ENCODE measurements at regions not wholly inside any gene's neighbourhood (a gene's known extent, or its start where the extent isn't known, plus 50 kb on each side); places are given as distances from the start of the nearest gene placed in this dataset.

- no peak overlapping the region for H2AFZ ChIP-seq (ENCODE audit: low read depth, low read length)
- no peak for FAIRE-seq
- no peak overlapping the region for H3K4me3 ChIP-seq (ENCODE audit: insufficient read depth, low read depth, low read length)
- peaks cover 7% of the 10 kb centered on the region for H3K4me1 Mint-ChIP-seq (ENCODE audit: low read depth, unreplicated experiment)
- peaks cover 32% of the 10 kb centered on the region for H3K27me3 Mint-ChIP-seq (ENCODE audit: low read depth, unreplicated experiment)
- peaks cover 24% of the 10 kb centered on the region for H3K27me3 ChIP-seq (ENCODE audit: insufficient read depth, low read length)
- no peaks in the 10 kb centered on the region for H3K36me3 ChIP-seq (ENCODE audit: insufficient read depth, low read length)
- TF ChIP-seq CTCF (IDR thresholded peaks at IDR 0.05; ENCODE audit: insufficient read depth, low read depth, low read length): no peak
- no peak for TF ChIP-seq EZH2 (IDR thresholded peaks at IDR 0.05; ENCODE audit: insufficient read depth, low read length)
- no peaks in the 10 kb centered on the region for H4K20me1 ChIP-seq (ENCODE audit: insufficient read depth, low read length)
- H3K4me3 Mint-ChIP-seq (ENCODE audit: unreplicated experiment): no peak overlapping the region
- H3K9me3 ChIP-seq (ENCODE audit: insufficient read depth, low read depth, low read length): no peaks in the 10 kb centered on the region
- no peaks in the 10 kb centered on the region for H3K4me1 ChIP-seq (ENCODE audit: insufficient read depth, low read length)
- peaks cover 7% of the 10 kb centered on the region for H3K36me3 Mint-ChIP-seq (ENCODE audit: low read depth, unreplicated experiment)
- no peak overlapping the region for H3K27ac ChIP-seq (ENCODE audit: low read depth, low read length)
- H3K4me2 ChIP-seq (ENCODE audit: low read length): no peak overlapping the region
- DNase-seq (ENCODE audit: low read depth): no peak
- peaks cover 5% of the 10 kb centered on the region for H3K9me3 Mint-ChIP-seq (ENCODE audit: unreplicated experiment)
- H3K27ac Mint-ChIP-seq (ENCODE audit: unreplicated experiment): no peak overlapping the region
- H3K79me2 ChIP-seq (ENCODE audit: insufficient read depth, low read length): no peaks in the 10 kb centered on the region
- H3K9ac ChIP-seq (ENCODE audit: low read length): no peak overlapping the region
Observed at GRCh38 chr12:132433641-132434395, 56.1 kb upstream of the FBRSL1 start.

- Histone ChIP-seq H3K4me1 (ENCODE audit: insufficient read depth, low read length) (no peaks in the 10 kb centered on the region), H3K4me3 (ENCODE audit: insufficient read depth, low read depth, low read length) (no peak overlapping the region), H3K27me3 (ENCODE audit: insufficient read depth, low read length) (peaks cover 26% of the 10 kb centered on the region), H4K20me1 (ENCODE audit: insufficient read depth, low read length) (no peaks in the 10 kb centered on the region), H3K36me3 (ENCODE audit: insufficient read depth, low read length) (no peaks in the 10 kb centered on the region), H3K27ac (ENCODE audit: low read depth, low read length) (no peak overlapping the region), H3K4me2 (ENCODE audit: low read length) (no peak overlapping the region), H3K79me2 (ENCODE audit: insufficient read depth, low read length) (no peaks in the 10 kb centered on the region), H3K9ac (ENCODE audit: low read length) (no peak overlapping the region), H3K9me3 (ENCODE audit: insufficient read depth, low read depth, low read length) (no peaks in the 10 kb centered on the region), H2AFZ (ENCODE audit: low read depth, low read length) (no peak overlapping the region)
- Mint-ChIP-seq H3K9me3 (ENCODE audit: unreplicated experiment) (peaks cover 5% of the 10 kb centered on the region), H3K4me1 (ENCODE audit: low read depth, unreplicated experiment) (peaks cover 9% of the 10 kb centered on the region), H3K4me3 (ENCODE audit: unreplicated experiment) (no peak overlapping the region), H3K36me3 (ENCODE audit: low read depth, unreplicated experiment) (peaks cover 7% of the 10 kb centered on the region), H3K27me3 (ENCODE audit: low read depth, unreplicated experiment) (peaks cover 30% of the 10 kb centered on the region), H3K27ac (ENCODE audit: unreplicated experiment) (no peak overlapping the region)
- FAIRE-seq: no peak
- no peak for TF ChIP-seq EZH2 (IDR thresholded peaks at IDR 0.05; ENCODE audit: insufficient read depth, low read length)
- no peak for TF ChIP-seq CTCF (IDR thresholded peaks at IDR 0.05; ENCODE audit: insufficient read depth, low read depth, low read length)
- DNase-seq (ENCODE audit: low read depth): no peak
Observed at GRCh38 chr12:132432721-132433577, 57.0 kb upstream of the FBRSL1 start.

All from astrocyte (in vitro differentiated cells and primary cell).